ENCODE measurements at regions not wholly inside any gene's neighbourhood (a gene's known extent, or its start where the extent isn't known, plus 50 kb on each side); places are given as distances from the start of the nearest gene placed in this dataset.
"Not testable (repeated sequence)": the region's sequence is repeated elsewhere in the genome, so short reads cannot be mapped to it uniquely, and the experiment has no call there.

GRCh38 chr11:97570636-97571035 lies 1180.8 kb downstream of the JRKL start:
- Histone ChIP-seq H3K23ac (ENCODE audit: low read depth, low read length) (no peak overlapping the region), H2AK5ac (ENCODE audit: low read depth, low read length) (no peak overlapping the region), H4K20me1 (ENCODE audit: insufficient read depth, low read length) (no peaks in the 10 kb centered on the region), H2BK120ac (ENCODE audit: low read depth, low read length) (no peak overlapping the region), H3K27me3 (ENCODE audit: control insufficient read depth, insufficient read depth, low read length) (no peaks in the 10 kb centered on the region), H3K27ac (ENCODE audit: insufficient read depth, low read length) (no peak overlapping the region), H3K4me1 (ENCODE audit: control insufficient read depth, insufficient read depth, low read length) (no peaks in the 10 kb centered on the region), H3K9me3 (ENCODE audit: control insufficient read depth, insufficient read depth, low read length) (peaks cover 11% of the 10 kb centered on the region; the same call in 1 of the 2 replicates), H2BK5ac (ENCODE audit: low read depth, low read length, poor library complexity, severe bottlenecking) (no peak overlapping the region), H3K4me3 (ENCODE audit: insufficient read depth, low read depth, low read length) (no peak overlapping the region), H3K18ac (ENCODE audit: low read depth, low read length) (no peak overlapping the region), H3K9ac (ENCODE audit: low read depth, low read length) (no peak overlapping the region), H3K4me2 (ENCODE audit: low read depth, low read length) (no peak overlapping the region), H3K56ac (ENCODE audit: extremely low read depth, insufficient read depth, low read length) (no peak overlapping the region), H3K4ac (ENCODE audit: low read depth, low read length) (no peak overlapping the region), H2AFZ (replicated peaks; ENCODE audit: low read length, poor library complexity) (no peak overlapping the region), H2AK9ac (replicated peaks; ENCODE audit: low read depth, low read length, poor library complexity) (no peak overlapping the region), H3K36me3 (ENCODE audit: control insufficient read depth, insufficient read depth, low read length) (no peaks in the 10 kb centered on the region), H3K79me1 (ENCODE audit: low read depth in 1 of 2, low read length in 2 of 2) (no peaks in the 10 kb centered on the region), H4K8ac (ENCODE audit: low read depth in 2 of 2, low read length in 2 of 2) (no peak overlapping the region), H2BK15ac (ENCODE audit: low read depth, low read length) (no peak overlapping the region), H2BK20ac (ENCODE audit: low read depth, low read length) (no peak overlapping the region), H3K14ac (replicated peaks; ENCODE audit: low read depth, low read length) (no peak overlapping the region), H4K5ac (ENCODE audit: low read depth, low read length) (no peak overlapping the region), H4K91ac (ENCODE audit: insufficient read depth, low read depth, low read length) (no peak overlapping the region), H3K9me1 (ENCODE audit: insufficient read depth, low read length) (no peaks in the 10 kb centered on the region)
- dilution Hi-C loops (cut with HindIII; ENCODE audit: low sequenced_read_pairs, unreplicated experiment), result no loop called here
- CTCF ChIA-PET, result no interaction called here
- intact Hi-C loops (cut with micrococcal nuclease), result no loop called here
- no CpG with 5 or more reads among the region's 3 CpGs for WGBS, 2 experiments (ENCODE audit: extremely low coverage in 2 of 2, insufficient read length in 1 of 2)
- DNase-seq (no peak), ATAC-seq (ENCODE audit: low read depth) (no peak)
- BruUV-seq (replicated peaks), result no TSS peak
- POLR2A ChIA-PET (ENCODE audit: unreplicated experiment), result no interaction called here
- in situ Hi-C loops (cut with MboI; ENCODE audit: low sequenced_read_pairs), result no loop called here
- TF ChIP-seq CHD1 (IDR thresholded peaks at IDR 0.05; ENCODE audit: low read depth, low read length), result no peak
- no peak for TF ChIP-seq MAZ (IDR thresholded peaks at IDR 0.05; ENCODE audit: borderline replicate concordance, low read depth, low read length)

GRCh38 chr11:97573771-97574170 lies 1184.0 kb downstream of the JRKL start:
- H2BK15ac ChIP-seq (ENCODE audit: low read depth, low read length); H2BK20ac ChIP-seq (ENCODE audit: low read depth, low read length); in situ Hi-C loops (cut with MboI; ENCODE audit: low sequenced_read_pairs); H3K36me3 ChIP-seq (ENCODE audit: control insufficient read depth, insufficient read depth, low read length); H3K27me3 ChIP-seq (ENCODE audit: control insufficient read depth, insufficient read depth, low read length); H3K4me2 ChIP-seq (ENCODE audit: low read depth, low read length); H3K14ac ChIP-seq (replicated peaks; ENCODE audit: low read depth, low read length); H2AK5ac ChIP-seq (ENCODE audit: low read depth, low read length); H4K8ac ChIP-seq (ENCODE audit: low read depth in 2 of 2, low read length in 2 of 2); H2BK5ac ChIP-seq (ENCODE audit: low read depth, low read length, poor library complexity, severe bottlenecking); CTCF ChIA-PET; DNase-seq; intact Hi-C loops (cut with micrococcal nuclease); H3K4me3 ChIP-seq (ENCODE audit: insufficient read depth, low read depth, low read length); H3K27ac ChIP-seq (ENCODE audit: insufficient read depth, low read length); H3K9me3 ChIP-seq (ENCODE audit: control insufficient read depth, insufficient read depth, low read length); H3K79me1 ChIP-seq (ENCODE audit: low read depth in 1 of 2, low read length in 2 of 2); POLR2A ChIA-PET (ENCODE audit: unreplicated experiment); H3K4ac ChIP-seq (ENCODE audit: low read depth, low read length); H2AK9ac ChIP-seq (replicated peaks; ENCODE audit: low read depth, low read length, poor library complexity); H3K18ac ChIP-seq (ENCODE audit: low read depth, low read length); H3K56ac ChIP-seq (ENCODE audit: extremely low read depth, insufficient read depth, low read length); H4K5ac ChIP-seq (ENCODE audit: low read depth, low read length); dilution Hi-C loops (cut with HindIII; ENCODE audit: low sequenced_read_pairs, unreplicated experiment); H4K91ac ChIP-seq (ENCODE audit: insufficient read depth, low read depth, low read length); H2AFZ ChIP-seq (replicated peaks; ENCODE audit: low read length, poor library complexity); BruUV-seq (replicated peaks); ATAC-seq (ENCODE audit: low read depth); H3K9me1 ChIP-seq (ENCODE audit: insufficient read depth, low read length); H3K23ac ChIP-seq (ENCODE audit: low read depth, low read length); H3K4me1 ChIP-seq (ENCODE audit: control insufficient read depth, insufficient read depth, low read length); H2BK120ac ChIP-seq (ENCODE audit: low read depth, low read length); H3K9ac ChIP-seq (ENCODE audit: low read depth, low read length); H4K20me1 ChIP-seq (ENCODE audit: insufficient read depth, low read length): not testable (repeated sequence)
- 71% methylated on average over 4 of the region's 6 CpGs; no CpG with 5 or more reads in 1 of the 2 experiments for WGBS, 2 experiments (ENCODE audit: extremely low coverage in 2 of 2, insufficient read length in 1 of 2)

All from IMR-90 (cell line).